ENCODE measurements at regions not wholly inside any gene's neighbourhood (a gene's known extent, or its start where the extent isn't known, plus 50 kb on each side); places are given as distances from the start of the nearest gene placed in this dataset.

DNA sequence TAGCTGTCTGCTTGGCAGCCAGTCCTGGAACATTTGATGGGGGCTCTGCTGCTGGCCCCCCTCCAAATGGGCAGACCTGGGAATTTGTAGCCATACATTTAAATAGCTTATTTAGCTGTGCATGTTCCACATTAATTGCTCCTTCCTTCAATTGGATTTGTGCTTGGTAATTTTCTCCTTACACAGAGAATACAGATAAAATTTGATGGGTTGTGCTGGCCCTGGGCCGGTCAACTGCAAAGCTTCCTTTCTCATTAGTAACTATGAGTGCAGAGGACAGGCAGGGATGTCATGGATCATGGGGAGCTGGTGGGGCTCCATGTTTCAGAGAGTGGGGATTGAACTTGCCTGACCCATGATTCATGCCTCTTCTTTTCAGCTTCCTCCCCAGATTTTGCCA, 201.5 kb upstream of the GHITM start:
- TF ChIP-seq, protein P1, sequence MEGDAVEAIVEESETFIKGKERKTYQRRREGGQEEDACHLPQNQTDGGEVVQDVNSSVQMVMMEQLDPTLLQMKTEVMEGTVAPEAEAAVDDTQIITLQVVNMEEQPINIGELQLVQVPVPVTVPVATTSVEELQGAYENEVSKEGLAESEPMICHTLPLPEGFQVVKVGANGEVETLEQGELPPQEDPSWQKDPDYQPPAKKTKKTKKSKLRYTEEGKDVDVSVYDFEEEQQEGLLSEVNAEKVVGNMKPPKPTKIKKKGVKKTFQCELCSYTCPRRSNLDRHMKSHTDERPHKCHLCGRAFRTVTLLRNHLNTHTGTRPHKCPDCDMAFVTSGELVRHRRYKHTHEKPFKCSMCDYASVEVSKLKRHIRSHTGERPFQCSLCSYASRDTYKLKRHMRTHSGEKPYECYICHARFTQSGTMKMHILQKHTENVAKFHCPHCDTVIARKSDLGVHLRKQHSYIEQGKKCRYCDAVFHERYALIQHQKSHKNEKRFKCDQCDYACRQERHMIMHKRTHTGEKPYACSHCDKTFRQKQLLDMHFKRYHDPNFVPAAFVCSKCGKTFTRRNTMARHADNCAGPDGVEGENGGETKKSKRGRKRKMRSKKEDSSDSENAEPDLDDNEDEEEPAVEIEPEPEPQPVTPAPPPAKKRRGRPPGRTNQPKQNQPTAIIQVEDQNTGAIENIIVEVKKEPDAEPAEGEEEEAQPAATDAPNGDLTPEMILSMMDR (IDR thresholded peaks at IDR 0.05), result no peak
- TF ChIP-seq POLR2A (IDR thresholded peaks at IDR 0.05), result no peak

All from thyroid gland (tissue), 4 donors.